HepG2 (cell line): ENCODE measurements at regions not wholly inside any gene's neighbourhood (a gene's known extent, or its start where the extent isn't known, plus 50 kb on each side); places are given as distances from the start of the nearest gene placed in this dataset.

ENCODE experiments used
- ATAC-seq: fragments of 200-7000 bp; cut with Tn5 transposase; 3 replicates; pipeline ENCODE4 v1.9.1; 2020; ENCODE audit warnings: mild to moderate bottlenecking, moderate library complexity
- BruUV-seq: library from RNA; stranded (reverse); fragments of 400-500 nt; replicated peaks from 2 replicates; lab custom pipeline; 2021; lab: Mats Ljungman, UMichigan
- CTCF ChIA-PET: fragments of 300-600 bp; formaldehyde crosslinking; extraction: SDS; loops from one replicate; lab custom pipeline; 2021; ENCODE audit warnings: low total read pairs, inconsistent platforms, low intra/inter-chr PET ratio; lab: Yijun Ruan, JAX
- POLR2A ChIA-PET: fragments of 350-600 bp; sonication (Branson Sonifier 250); formaldehyde crosslinking; loops from one replicate; lab custom pipeline; 2020; ENCODE audit warnings: antibody characterized with exemption, inconsistent platforms; lab: Yijun Ruan, JAX
- DNase-seq: peaks from one replicate; pipeline ENCODE4 v3.0.0-alpha.2; 2015; ENCODE audit warnings: low spot score
- FAIRE-seq: peaks from 3 replicates; lab custom pipeline; 2011; peaks lifted over from hg19 to GRCh38; lab: Jason Lieb, UNC
- H2AFZ ChIP-seq: one replicate; pipeline ENCODE4 v1.6.1; 2011; ENCODE audit warnings: low read length, inconsistent platforms
- H3K27ac ChIP-seq: fragments of 300-600 bp; 3 replicates; pipeline ENCODE4 v1.8.0; 2011; ENCODE audit warnings: mixed run types, mild to moderate bottlenecking, mixed read lengths, low read length, inconsistent platforms; ENCODE audit not compliant: insufficient read depth; ENCODE audit errors: extremely low read length
- H3K27me3 ChIP-seq, 2 experiments: fragments of 200-600 bp in 1 of 2; 2 replicates in 1 of 2; 3 replicates in 1 of 2; pipeline versions ENCODE4 v1.6.0 to v1.8.0; 2011; ENCODE audit warnings: low read length in 2 of 2, mild to moderate bottlenecking in 2 of 2, moderate library complexity in 2 of 2, inconsistent platforms in 1 of 2; ENCODE audit not compliant: insufficient read depth in 2 of 2, control insufficient read depth in 1 of 2
- H3K36me3 ChIP-seq, 2 experiments: fragments of 200-600 bp in 1 of 2; replicated peaks in 1 of 2; 2 replicates in 1 of 2; 3 replicates in 1 of 2; pipeline versions ENCODE4 v1.5.1 to v1.8.0; 2011; ENCODE audit warnings: low read length in 2 of 2, inconsistent platforms in 1 of 2; ENCODE audit not compliant: insufficient read depth in 2 of 2, control insufficient read depth in 1 of 2
- H3K4me1 ChIP-seq: 2 replicates; pipeline ENCODE4 v1.5.1; 2012; ENCODE audit warnings: low read length, inconsistent platforms; ENCODE audit not compliant: insufficient read depth
- H3K4me2 ChIP-seq: 2 replicates; pipeline ENCODE4 v1.6.0; 2011; ENCODE audit warnings: low read depth, low read length, inconsistent platforms
- H3K4me3 ChIP-seq, 3 experiments: fragments of 200-600 bp in 1 of 3; sonication (generic), shearing (Covaris generic) in 1 of 3; replicated peaks in 1 of 3; 2 replicates each; pipeline ENCODE4 v1.5.1; 2011 to 2016; ENCODE audit warnings: low read length in 3 of 3, inconsistent platforms in 2 of 3, low read depth in 2 of 3, mild to moderate bottlenecking in 2 of 3, control low read depth in 1 of 3, mixed read lengths in 1 of 3; ENCODE audit not compliant: insufficient read depth in 1 of 3
- H3K79me2 ChIP-seq: one replicate; pipeline ENCODE4 v1.6.1; 2011; ENCODE audit warnings: low read length, inconsistent platforms; ENCODE audit not compliant: insufficient read depth
- H3K9ac ChIP-seq: 2 replicates; pipeline ENCODE4 v1.6.0; 2011; ENCODE audit warnings: mild to moderate bottlenecking, low read depth, low read length, inconsistent platforms; ENCODE audit not compliant: insufficient read depth
- H3K9me3 ChIP-seq: 2 replicates; pipeline ENCODE4 v1.5.1; 2012; ENCODE audit warnings: mild to moderate bottlenecking, low read length
- H4K20me1 ChIP-seq: 2 replicates; pipeline ENCODE4 v1.6.0; 2011; ENCODE audit warnings: inconsistent platforms, mild to moderate bottlenecking, low read length, moderate library complexity; ENCODE audit not compliant: insufficient read depth
- ATM ChIP-seq: fragments of 450-650 bp; IDR thresholded peaks from 2 replicates; pipeline ENCODE4 v1.7.1; 2017; ENCODE audit warnings: mild to moderate bottlenecking, borderline replicate concordance
- EED ChIP-seq: sonication (generic); formaldehyde crosslinking; IDR thresholded peaks from 2 replicates; pipeline ENCODE4 v1.5.0; 2020; ENCODE audit warnings: mild to moderate bottlenecking, missing genetic modification reagents
- IRX3 ChIP-seq: sonication (generic); formaldehyde crosslinking; IDR thresholded peaks from 2 replicates; pipeline ENCODE4 v1.8.1; 2023; ENCODE audit warnings: mild to moderate bottlenecking, low read depth, missing genetic modification reagents, borderline replicate concordance
- KLF12 ChIP-seq: sonication (generic); formaldehyde crosslinking; IDR thresholded peaks from 2 replicates; pipeline ENCODE4 v1.4.0; 2020; ENCODE audit warnings: missing genetic modification reagents, borderline replicate concordance
- MAFF ChIP-seq: IDR thresholded peaks from 2 replicates; pipeline ENCODE4 v1.6.1; 2011; ENCODE audit warnings: low read depth, low read length, improper control_type of control experiment
- MYC ChIP-seq: sonication (generic); formaldehyde crosslinking; IDR thresholded peaks from 2 replicates; pipeline ENCODE4 v1.9.0; 2021; ENCODE audit warnings: missing genetic modification reagents, borderline replicate concordance
- NFYB ChIP-seq: sonication (generic); formaldehyde crosslinking; IDR thresholded peaks from 2 replicates; pipeline ENCODE4 v1.4.0; 2020; ENCODE audit warnings: missing genetic modification reagents
- RFX3 ChIP-seq: IDR thresholded peaks from 2 replicates; pipeline ENCODE4 v1.6.1; 2016; ENCODE audit warnings: missing biosample characterization, missing genetic modification reagents
- SALL2 ChIP-seq: sonication (generic); formaldehyde crosslinking; IDR thresholded peaks from 2 replicates; pipeline ENCODE4 v1.8.1; 2023; ENCODE audit warnings: mild to moderate bottlenecking, missing genetic modification reagents, inconsistent platforms
- ZFP41 ChIP-seq: sonication (generic); formaldehyde crosslinking; IDR thresholded peaks from 2 replicates; pipeline ENCODE4 v1.4.0; 2020; ENCODE audit warnings: mild to moderate bottlenecking, missing genetic modification reagents, borderline replicate concordance
- ZKSCAN8 ChIP-seq: IDR thresholded peaks from 2 replicates; pipeline ENCODE4 v1.6.1; 2016; ENCODE audit warnings: borderline replicate concordance, missing genetic modification reagents, missing compliant biosample characterization
- ZNF556 ChIP-seq: sonication (generic); formaldehyde crosslinking; IDR thresholded peaks from 2 replicates; pipeline ENCODE4 v1.4.0; 2020; ENCODE audit warnings: mild to moderate bottlenecking, missing genetic modification reagents, borderline replicate concordance
- ZNF782 ChIP-seq: sonication (generic); formaldehyde crosslinking; IDR thresholded peaks from 2 replicates; pipeline ENCODE4 v1.4.0; 2020; ENCODE audit warnings: missing genetic modification reagents, mild to moderate bottlenecking, borderline replicate concordance
- WGBS: methylation state at CpG from one replicate; pipeline ENCODE4 v1.1.6; 2017; ENCODE audit warnings: low lambda C conversion rate; 5-methylcytosine and 5-hydroxymethylcytosine counted together
- in situ Hi-C: cut with HindIII; loops from 2 replicates; pipeline ENCODE4 v1.10.0; 2017; ENCODE audit warnings: low pct_unique_long_range_greater_than_20kb; ENCODE audit not compliant: extremely low pct_ligation_motif_present
- intact Hi-C: fragments of 100-400 bp; cut with micrococcal nuclease; formaldehyde crosslinking; loops from one replicate; pipeline ENCODE4 v1.10.0; 2022; ENCODE audit not compliant: unreplicated experiment
- TF ChIP-seq, protein P1 (sequence below): fragments of 450-650 bp; IDR thresholded peaks from 2 replicates; pipeline ENCODE4 v1.6.1; 2017
- TF ChIP-seq, protein P2 (sequence below): sonication (generic); formaldehyde crosslinking; IDR thresholded peaks from 2 replicates; pipeline ENCODE4 v1.4.0; 2020; ENCODE audit warnings: missing genetic modification reagents, borderline replicate concordance
- TF ChIP-seq, protein P3 (sequence below): sonication (generic); formaldehyde crosslinking; IDR thresholded peaks from 2 replicates; pipeline ENCODE4 v1.5.1; 2020; ENCODE audit warnings: missing genetic modification reagents, mild to moderate bottlenecking, borderline replicate concordance
- TF ChIP-seq, protein P4 (sequence below): sonication (generic); formaldehyde crosslinking; IDR thresholded peaks from 2 replicates; pipeline ENCODE4 v1.9.0; 2022; ENCODE audit warnings: missing genetic modification reagents, mild to moderate bottlenecking, borderline replicate concordance
- TF ChIP-seq, protein P5 (sequence below): sonication (generic); formaldehyde crosslinking; IDR thresholded peaks from 2 replicates; pipeline ENCODE4 v1.4.0; 2020; ENCODE audit warnings: missing genetic modification reagents

DNA sequence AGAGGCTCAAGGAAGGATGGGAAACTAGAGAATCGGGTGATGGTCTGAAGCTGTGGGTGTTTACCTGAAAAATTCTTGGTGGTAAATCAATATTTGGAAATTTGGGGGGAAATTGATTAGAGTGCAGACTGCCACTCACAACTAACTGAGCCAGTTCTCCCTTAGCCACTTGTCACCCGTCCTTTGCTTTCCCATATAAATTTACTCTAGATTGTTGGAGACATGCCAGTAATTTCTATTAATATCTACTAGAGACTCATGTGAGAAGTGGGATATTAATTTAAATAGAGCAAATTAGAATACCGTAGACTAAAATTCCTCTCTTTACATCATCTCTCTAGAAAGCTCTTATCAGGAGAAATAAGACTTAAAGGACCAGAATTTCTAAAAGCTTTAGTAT lies 471.3 kb upstream of the DAB2 start:
- Histone ChIP-seq H3K4me1 (no peaks in the 10 kb centered on the region), H2AFZ (no peak overlapping the region), H3K9ac (no peak overlapping the region), H3K4me3 (no peak overlapping the region), H3K4me2 (no peak overlapping the region), H3K27ac (no peak overlapping the region), H3K9me3 (no peaks in the 10 kb centered on the region), H3K79me2 (no peaks in the 10 kb centered on the region), H3K27me3 (no peaks in the 10 kb centered on the region), H4K20me1 (no peaks in the 10 kb centered on the region), H3K36me3 (no peaks in the 10 kb centered on the region)
- POLR2A ChIA-PET = no interaction called here
- CTCF ChIA-PET = no interaction called here
- 17% methylated on average over 3 of the region's 3 CpGs for WGBS
- TF ChIP-seq SALL2 (CRISPR knock-in tag) = no peak
- TF ChIP-seq, protein P1, sequence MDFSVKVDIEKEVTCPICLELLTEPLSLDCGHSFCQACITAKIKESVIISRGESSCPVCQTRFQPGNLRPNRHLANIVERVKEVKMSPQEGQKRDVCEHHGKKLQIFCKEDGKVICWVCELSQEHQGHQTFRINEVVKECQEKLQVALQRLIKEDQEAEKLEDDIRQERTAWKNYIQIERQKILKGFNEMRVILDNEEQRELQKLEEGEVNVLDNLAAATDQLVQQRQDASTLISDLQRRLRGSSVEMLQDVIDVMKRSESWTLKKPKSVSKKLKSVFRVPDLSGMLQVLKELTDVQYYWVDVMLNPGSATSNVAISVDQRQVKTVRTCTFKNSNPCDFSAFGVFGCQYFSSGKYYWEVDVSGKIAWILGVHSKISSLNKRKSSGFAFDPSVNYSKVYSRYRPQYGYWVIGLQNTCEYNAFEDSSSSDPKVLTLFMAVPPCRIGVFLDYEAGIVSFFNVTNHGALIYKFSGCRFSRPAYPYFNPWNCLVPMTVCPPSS = no peak
- TF ChIP-seq, protein P2, sequence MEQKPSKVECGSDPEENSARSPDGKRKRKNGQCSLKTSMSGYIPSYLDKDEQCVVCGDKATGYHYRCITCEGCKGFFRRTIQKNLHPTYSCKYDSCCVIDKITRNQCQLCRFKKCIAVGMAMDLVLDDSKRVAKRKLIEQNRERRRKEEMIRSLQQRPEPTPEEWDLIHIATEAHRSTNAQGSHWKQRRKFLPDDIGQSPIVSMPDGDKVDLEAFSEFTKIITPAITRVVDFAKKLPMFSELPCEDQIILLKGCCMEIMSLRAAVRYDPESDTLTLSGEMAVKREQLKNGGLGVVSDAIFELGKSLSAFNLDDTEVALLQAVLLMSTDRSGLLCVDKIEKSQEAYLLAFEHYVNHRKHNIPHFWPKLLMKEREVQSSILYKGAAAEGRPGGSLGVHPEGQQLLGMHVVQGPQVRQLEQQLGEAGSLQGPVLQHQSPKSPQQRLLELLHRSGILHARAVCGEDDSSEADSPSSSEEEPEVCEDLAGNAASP (CRISPR knock-in tag) = no peak
- TF ChIP-seq, protein P3, sequence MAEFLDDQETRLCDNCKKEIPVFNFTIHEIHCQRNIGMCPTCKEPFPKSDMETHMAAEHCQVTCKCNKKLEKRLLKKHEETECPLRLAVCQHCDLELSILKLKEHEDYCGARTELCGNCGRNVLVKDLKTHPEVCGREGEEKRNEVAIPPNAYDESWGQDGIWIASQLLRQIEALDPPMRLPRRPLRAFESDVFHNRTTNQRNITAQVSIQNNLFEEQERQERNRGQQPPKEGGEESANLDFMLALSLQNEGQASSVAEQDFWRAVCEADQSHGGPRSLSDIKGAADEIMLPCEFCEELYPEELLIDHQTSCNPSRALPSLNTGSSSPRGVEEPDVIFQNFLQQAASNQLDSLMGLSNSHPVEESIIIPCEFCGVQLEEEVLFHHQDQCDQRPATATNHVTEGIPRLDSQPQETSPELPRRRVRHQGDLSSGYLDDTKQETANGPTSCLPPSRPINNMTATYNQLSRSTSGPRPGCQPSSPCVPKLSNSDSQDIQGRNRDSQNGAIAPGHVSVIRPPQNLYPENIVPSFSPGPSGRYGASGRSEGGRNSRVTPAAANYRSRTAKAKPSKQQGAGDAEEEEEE = no peak
- TF ChIP-seq ZNF556 = no peak
- no peak for TF ChIP-seq ATM
- no peak for TF ChIP-seq EED
- no peak for TF ChIP-seq NFYB
- TF ChIP-seq KLF12 = no peak
- no peak for TF ChIP-seq ZNF782 (CRISPR knock-in tag)
- no peak for TF ChIP-seq IRX3 (CRISPR knock-in tag)
- TF ChIP-seq ZKSCAN8 (CRISPR knock-in tag) = no peak
- TF ChIP-seq, protein P4, sequence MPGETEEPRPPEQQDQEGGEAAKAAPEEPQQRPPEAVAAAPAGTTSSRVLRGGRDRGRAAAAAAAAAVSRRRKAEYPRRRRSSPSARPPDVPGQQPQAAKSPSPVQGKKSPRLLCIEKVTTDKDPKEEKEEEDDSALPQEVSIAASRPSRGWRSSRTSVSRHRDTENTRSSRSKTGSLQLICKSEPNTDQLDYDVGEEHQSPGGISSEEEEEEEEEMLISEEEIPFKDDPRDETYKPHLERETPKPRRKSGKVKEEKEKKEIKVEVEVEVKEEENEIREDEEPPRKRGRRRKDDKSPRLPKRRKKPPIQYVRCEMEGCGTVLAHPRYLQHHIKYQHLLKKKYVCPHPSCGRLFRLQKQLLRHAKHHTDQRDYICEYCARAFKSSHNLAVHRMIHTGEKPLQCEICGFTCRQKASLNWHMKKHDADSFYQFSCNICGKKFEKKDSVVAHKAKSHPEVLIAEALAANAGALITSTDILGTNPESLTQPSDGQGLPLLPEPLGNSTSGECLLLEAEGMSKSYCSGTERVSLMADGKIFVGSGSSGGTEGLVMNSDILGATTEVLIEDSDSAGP = no peak
- TF ChIP-seq, protein P5, sequence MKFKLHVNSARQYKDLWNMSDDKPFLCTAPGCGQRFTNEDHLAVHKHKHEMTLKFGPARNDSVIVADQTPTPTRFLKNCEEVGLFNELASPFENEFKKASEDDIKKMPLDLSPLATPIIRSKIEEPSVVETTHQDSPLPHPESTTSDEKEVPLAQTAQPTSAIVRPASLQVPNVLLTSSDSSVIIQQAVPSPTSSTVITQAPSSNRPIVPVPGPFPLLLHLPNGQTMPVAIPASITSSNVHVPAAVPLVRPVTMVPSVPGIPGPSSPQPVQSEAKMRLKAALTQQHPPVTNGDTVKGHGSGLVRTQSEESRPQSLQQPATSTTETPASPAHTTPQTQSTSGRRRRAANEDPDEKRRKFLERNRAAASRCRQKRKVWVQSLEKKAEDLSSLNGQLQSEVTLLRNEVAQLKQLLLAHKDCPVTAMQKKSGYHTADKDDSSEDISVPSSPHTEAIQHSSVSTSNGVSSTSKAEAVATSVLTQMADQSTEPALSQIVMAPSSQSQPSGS (CRISPR knock-in tag) = no peak
- no peak for TF ChIP-seq ZFP41 (CRISPR knock-in tag)
- no peak for TF ChIP-seq MYC (CRISPR knock-in tag)
- no peak for TF ChIP-seq MAFF
- no peak for TF ChIP-seq RFX3
- FAIRE-seq (no peak), DNase-seq (no peak), ATAC-seq (no peak)
- BruUV-seq = no TSS peak
- in situ Hi-C loops = no loop called here
- intact Hi-C loops = no loop called here
